Fibroblast of gingiva (primary cell): ENCODE measurements at regions not wholly inside any gene's neighbourhood (a gene's known extent, or its start where the extent isn't known, plus 50 kb on each side); places are given as distances from the start of the nearest gene placed in this dataset.

ENCODE experiments used
- DNase-seq: peaks from one replicate; pipeline ENCODE4 v3.0.0-alpha.2; 2011; ENCODE audit warnings: low read depth

DNA sequence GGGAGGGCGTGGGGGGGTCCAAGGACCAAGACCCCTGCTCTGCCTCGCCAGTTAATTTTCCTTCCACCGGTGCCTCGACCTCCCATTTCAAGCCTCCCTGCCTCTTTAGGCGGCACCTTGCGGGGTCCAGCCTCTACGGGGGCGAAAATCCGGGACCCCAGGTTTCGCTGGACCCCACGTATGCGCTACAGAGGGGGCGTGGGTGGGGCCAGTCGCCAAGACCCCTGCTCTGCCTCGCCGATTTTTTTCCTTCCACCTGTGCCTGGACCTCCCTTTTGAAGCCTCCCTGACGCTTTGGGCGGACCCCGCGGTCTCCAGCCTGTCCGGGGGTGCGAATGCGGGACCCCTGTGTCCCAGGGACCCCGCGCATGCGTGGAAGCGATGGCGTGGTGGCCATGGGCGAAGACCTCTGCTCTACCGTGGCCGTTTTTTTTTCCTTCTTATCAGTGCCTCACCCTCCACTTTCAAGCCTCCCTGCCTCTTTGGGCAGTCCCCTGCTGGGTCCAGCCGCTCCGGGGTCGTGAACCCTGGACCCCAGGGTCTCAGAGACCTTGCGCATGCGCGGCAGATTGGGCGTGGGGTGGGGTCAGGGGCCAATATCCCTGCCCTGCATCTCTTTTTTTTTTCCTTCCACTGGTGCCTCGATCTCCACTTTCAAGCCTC is 324.2 kb downstream of the ALG10 start:
- DNase-seq = no peak

DNA sequence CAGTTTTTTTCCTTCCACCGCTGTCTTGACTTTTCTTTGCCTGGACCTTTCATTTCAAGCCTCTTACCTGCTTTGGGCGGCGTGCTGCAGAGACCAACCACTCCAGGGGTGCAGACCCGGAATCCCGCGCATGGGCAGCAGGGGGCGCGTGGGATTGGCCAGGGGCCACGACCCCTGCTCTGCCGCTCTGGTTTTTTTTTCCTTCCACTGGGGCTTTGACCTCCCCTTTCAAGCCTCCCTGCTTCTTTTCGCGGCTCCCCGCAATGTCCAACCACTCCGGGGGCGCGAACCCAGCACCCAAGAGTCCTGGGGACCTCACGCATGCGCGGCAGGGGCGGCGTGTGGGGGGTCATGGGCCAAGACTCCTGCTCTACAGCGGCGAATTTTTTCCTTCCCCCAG is 325.1 kb downstream of the ALG10 start:
- no peak for DNase-seq

GRCh38 chr12:34348064-34348463 is 325.8 kb downstream of the ALG10 start:
- no peak for DNase-seq

DNA sequence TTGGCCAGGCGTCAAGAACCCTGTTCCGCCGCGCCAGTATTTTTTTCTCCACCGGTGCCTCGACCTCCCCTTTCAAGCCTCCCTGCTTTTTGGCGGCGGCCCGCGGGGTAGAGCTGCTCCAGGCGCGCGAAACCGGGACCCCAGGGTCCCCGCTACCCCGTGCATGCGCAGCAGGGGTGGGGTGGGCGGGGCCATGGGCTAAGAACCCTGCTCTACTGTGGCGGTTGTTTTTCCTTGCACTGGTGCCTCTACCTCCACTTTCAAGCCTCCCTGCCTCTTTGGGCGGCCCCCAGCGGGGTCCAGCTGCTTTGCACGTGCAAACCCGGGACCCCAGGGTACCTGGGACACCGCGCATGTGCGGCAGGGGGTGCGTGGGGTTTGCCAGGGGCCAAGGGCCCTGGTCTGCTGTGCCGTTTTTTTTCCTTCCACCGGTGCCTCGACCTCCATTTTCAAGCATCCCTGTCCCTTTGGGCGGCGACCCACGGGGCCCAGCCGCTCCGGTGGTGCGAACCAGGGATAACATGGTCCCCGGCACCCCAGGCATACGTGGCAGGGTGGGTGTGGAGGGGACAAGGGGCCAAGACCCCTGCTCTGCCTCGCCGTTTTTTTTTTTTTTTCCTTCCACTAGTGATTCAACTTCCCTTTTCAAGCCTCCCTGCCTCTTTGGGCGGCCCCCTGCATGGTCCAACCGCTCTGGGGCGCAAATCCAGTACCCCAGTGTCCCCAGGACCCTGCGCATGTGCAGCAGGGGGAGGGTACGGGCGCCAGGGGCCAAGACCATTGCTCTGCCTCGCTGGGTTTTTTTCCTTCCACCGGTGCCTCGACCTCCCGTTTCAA is 326.8 kb downstream of the ALG10 start:
- DNase-seq = no peak

DNA sequence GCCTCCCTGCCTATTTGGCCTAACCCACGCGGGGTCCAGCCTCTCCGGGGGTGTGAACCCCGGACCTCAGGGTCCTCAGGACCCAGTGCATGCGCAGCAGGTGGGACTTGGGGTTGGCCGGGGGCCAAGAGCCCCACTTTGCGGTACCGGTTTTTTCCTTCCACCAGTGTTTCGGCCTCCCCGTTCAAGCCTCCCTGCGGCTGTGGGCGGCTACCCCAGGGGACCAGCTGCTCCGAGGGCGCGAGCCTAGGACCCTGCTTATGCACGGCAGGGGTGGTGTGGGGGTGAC is 327.3 kb downstream of the ALG10 start:
- DNase-seq = no peak

DNA sequence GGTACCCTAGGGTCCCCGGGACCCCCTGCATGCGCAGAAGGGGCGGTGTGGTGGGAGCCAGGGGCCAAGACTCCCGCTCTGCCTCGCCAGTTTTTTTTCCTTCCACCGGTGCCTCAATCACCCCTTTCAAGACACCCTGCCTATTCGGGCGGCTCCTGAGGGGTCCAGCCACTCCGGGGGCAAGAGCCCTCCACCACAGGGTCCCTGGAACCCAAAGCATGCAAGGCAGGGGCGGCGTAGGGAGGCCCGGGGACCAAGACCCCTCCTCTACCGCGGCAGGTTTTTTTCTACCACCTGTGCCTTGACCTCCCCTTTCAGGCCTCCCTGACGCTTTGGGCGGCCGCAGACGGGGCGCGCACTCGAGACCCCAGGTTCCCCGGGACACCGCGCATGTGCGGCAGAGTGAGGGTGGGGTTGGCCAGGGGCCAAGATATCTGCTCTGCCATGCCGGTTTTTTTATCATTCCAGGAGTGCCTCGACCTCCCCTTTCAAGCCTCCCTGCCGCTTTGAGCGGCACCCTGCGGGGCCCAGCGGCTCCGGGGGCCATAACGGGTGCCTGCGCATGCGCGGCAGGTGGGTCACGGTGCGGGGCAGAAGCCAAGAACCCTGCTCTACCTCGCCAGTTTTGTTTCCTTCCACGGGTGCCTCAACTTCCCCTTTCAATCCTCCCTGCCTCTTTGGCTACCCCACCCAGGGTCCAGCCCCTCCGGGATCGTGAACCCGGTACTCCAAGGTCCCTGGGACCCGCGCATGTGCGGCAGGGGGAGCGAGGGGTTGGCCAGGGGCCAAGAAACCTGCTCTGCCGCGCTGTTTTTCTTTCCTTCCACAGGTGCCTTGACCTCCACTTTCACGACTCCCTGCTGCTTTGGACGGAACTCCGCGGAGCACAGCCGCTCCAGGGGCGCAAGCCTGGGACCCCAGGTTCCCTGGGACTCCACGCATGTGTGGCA is 328.1 kb downstream of the ALG10 start:
- DNase-seq = no peak

DNA sequence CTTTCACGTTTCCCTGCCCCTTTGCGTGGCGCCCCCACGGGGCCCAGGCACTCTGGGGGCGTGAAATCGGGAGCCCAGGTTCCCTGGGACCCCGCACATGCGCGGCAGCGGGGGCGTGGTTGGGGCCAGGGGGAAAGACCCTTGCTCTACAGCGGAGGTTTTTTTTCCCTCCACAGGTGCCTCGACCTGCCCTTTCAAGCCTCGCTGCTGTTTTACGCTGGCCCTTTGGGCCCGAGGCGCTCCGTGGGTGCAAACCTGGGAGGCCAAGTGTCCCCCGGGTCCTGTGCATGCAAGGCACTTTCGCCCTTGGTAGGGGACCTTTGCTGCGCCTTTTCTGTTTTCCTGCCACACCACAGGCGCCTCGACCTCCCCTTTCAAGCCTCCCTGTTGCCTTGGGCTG is 329.8 kb downstream of the ALG10 start:
- DNase-seq = no peak

DNA sequence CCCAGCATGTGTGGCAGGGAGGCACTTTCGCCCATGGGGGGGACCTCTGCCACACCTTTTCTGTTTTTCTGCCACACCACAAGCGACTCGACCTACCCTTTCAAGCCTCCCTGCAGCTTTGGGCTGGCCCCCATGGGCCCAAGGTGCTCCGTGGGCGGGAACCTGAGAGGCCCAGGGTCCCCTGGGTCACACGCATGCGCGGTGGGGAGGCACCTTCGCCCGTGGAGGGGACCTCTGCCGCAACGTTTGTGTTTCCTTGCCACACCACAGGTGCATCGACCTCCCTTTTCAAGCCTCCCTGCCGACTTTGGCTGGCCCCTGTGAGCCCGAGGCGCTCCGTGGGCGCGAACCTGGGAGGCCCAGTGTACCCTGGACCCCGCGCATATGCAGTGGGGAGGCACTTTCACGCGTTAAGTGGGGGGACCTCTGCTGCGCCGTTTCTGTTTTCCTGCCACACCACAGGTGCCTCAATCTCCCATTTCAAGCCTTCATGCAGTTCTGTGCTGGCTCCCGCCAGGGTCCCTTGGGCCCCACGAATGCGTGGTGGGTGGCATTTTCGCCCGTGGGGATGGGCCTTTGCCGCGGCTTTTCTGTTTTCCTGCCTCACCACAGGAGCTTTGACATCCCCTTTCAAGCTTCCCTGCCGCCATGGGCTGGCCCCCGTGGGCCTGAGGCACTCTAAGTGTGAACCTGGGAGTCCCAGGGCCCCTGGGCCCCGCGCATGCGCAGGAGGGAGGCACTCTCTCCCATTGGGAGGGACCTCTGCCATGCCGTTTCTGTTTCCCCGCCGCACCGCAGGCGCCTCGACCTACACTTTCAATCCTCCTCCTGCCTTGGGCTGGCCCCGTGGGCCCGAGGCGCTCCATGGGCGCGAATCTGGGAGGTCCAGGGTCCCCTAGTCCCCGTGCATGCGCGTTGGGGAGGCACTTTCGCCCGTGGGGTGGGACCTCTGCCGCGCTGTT is 332.2 kb downstream of the ALG10 start:
- no peak for DNase-seq

DNA sequence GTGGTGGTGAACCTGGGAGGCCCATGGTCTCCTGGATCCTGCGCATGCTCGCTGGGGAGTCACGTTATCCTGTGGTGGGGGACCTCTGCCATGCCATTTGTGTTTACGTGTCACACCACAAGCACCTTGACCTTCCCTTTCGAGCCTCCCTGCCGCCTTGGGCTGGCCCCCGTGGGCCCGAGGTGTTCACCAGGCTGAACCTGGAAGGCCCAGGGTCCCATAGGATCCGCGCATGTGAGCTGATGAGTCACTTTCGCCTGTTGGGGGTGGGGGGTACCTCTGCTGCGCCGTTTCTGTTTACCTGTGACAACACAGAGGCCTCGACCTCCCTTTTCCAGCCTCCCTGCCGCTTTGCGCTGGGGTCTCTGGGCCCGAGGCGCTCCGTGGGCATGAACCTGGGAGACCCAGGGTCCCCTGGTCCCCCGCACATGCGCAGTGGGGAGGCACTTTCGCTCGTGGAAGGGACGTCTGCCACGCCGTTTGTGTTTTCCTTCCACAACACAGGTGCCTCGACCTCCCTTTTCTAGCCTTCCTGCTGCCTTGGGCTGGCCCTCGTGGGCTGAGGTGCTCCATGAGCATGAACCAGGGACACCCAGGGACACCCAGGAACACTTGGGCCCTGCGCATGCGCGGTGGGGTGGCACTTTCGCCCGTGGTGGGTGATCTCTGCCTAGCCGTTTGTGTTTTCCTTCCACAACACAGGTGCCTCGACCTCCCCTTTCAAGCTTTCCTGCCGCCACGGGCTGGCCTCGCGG is 334.1 kb downstream of the ALG10 start:
- DNase-seq = no peak

DNA sequence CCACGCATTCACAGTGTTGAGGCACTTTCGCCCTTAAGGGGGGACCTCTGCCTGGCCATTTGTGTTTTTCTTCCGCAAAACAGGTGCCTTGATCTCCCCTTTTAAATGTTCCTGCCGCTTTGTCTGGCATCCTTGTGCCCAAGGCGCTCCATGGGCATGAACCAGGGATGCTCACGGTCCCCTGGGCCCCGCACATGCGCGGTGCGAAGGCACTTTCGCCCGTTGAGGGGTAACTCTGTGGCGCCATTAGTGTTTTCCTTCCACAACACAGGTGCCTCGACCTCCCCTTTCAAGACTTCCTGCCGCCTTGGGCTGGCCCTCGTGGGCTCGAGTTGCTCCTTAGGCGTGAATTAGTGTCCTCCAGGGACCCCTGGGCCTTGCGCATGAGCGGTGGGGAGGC is 335.5 kb downstream of the ALG10 start:
- DNase-seq = no peak

- no peak for DNase-seq
Measured at GRCh38 chr12:34358198-34358597, 335.9 kb downstream of the ALG10 start.

DNA sequence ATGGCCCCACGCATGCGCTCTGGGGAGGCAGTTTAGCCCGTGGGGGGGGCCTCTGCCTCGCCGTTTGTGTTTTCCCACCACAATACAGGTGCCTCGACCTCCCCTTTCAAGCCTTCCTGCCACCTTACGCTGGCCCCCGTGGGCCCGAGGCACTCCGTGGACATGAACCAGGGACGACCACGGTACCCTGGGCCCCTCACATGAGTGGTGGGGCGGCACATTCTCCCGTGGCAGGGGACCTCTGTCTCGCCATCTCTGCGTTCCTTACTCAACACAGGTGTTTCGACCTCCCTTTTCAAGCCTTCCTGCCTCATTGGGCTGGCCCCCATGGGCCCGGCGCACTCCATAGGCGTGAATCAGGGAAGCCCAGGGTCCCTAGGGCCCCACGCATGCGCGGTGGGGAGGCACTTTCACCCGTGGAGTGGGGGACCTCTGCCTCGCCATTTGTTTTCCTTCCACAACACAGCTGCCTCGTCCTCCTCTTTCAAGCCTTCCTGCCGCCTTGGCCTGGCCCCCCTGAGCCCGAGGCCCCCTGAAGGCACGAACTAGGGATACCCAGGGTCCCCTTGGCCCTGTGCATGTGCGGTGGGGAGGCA is 339.5 kb downstream of the ALG10 start:
- DNase-seq = no peak

- DNase-seq = no peak
Measured at GRCh38 chr12:34363050-34363673, 340.9 kb downstream of the ALG10 start.

- no peak for DNase-seq
Measured at GRCh38 chr12:34368079-34368478, 345.8 kb downstream of the ALG10 start.

DNA sequence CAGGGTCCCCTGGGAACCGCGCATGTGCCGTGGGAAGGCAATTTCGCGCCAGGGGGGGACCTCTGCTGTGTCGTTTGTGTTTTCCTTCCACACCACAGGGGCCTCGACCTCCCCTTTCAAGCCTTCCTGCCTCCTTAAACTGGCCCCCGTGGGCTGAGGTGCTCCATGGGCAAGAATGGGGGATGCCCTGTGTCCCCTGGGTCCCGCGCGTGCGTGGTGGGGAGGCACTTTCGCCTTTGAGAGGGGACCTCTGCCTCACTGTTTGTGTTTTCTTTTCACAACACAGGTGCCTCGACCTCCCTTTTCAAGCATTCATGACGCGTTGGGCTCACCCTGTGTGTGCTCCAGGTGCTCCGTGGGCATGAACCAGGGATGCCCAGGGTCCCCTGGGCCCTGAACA is 348.8 kb downstream of the ALG10 start:
- DNase-seq = no peak

DNA sequence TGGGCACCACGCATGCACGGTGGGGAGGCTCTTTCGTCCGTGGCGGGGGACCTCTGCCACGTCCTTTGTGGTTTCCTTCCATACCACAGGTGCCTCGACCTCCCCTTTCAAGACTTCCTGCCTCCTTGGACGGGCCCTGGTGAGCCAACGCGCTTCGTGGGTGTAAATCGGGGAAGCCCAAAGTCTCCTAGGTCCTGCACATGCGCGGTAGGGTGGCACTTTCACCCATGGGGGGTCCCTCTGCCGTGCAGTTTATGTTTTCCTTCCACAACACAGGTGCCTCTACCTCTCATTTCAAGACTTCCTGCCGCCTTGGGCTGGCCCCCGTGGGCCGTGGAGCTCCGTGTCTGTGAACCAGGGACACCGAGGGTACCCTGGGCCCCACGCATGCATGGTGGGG is 349.7 kb downstream of the ALG10 start:
- DNase-seq = no peak

- DNase-seq = no peak
Measured at GRCh38 chr12:34373926-34374325, 351.6 kb downstream of the ALG10 start.

DNA sequence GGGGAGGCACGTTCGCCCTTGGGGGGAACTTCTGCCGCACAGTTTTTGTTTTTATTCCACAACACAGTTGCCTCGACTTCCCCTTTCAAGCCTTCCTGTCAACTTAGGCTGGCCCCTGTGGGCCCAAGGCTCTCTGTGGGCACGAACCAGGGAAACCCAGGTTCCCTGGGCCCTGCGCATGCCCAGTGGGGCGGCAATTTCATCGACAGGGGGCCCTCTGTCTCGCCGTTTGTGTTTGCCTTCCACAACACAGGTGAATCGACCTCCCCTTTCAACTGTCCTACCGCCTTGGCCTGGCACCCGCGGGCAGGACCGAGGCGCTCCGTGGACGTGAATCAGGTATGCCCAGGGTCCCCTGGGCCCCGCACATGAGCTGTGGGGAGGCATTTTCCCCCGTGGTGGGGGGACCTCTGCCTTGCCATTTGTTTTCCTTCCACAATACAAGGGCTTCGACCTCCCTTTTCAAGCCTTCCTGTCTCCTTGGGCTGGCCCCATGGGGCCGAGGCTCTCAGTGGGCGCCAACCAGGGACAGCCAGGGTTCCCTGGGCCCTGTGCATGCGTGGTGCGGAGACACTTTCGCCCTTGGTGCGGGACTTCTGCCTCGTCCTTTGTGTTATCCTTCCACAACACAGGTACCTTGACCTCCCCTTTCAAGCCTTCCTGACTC is 354.0 kb downstream of the ALG10 start:
- no peak for DNase-seq

GRCh38 chr12:34377243-34378035 is 355.1 kb downstream of the ALG10 start:
- no peak for DNase-seq
